Liver (tissue), 3 donors: ENCODE measurements at regions not wholly inside any gene's neighbourhood (a gene's known extent, or its start where the extent isn't known, plus 50 kb on each side); places are given as distances from the start of the nearest gene placed in this dataset.

ENCODE experiments used
- CTCF ChIP-seq: fragments of 150-350 bp; IDR thresholded peaks from 2 replicates; pipeline ENCODE4 v1.5.1; 2017; ENCODE audit warnings: improper control_type of control experiment, low read depth, low read length; ENCODE audit not compliant: missing input control
- HNF4A ChIP-seq, 2 donors: conservative IDR thresholded peaks; 2 replicates each; pipeline ENCODE4 v1.6.1; 2016; ENCODE audit warnings: antibody characterized with exemption in 2 of 2, mild to moderate bottlenecking in 2 of 2
- MAX ChIP-seq: IDR thresholded peaks from 2 replicates; pipeline ENCODE4 v1.6.1; 2016; ENCODE audit warnings: antibody characterized with exemption
- RAD21 ChIP-seq, 2 donors: IDR thresholded peaks; 2 replicates each; pipeline ENCODE4 v1.6.1; 2016; ENCODE audit warnings: antibody characterized with exemption in 2 of 2, mild to moderate bottlenecking in 2 of 2
- REST ChIP-seq: IDR thresholded peaks from 2 replicates; pipeline ENCODE4 v1.6.1; 2016; ENCODE audit warnings: antibody characterized with exemption, mild to moderate bottlenecking
- RXRA ChIP-seq, 2 donors: IDR thresholded peaks; 2 replicates each; pipeline ENCODE4 v1.6.1; 2017 to 2018; ENCODE audit warnings: antibody characterized with exemption in 2 of 2, mild to moderate bottlenecking in 1 of 2
- donor health status: healthy.
- donor health status: healthy.

- TF ChIP-seq REST: no peak
- no peak for TF ChIP-seq CTCF
- TF ChIP-seq RXRA (IDR thresholded peaks at IDR 0.05): no peak
- no peak for TF ChIP-seq RAD21 (IDR thresholded peaks at IDR 0.05)
- TF ChIP-seq MAX: no peak
- TF ChIP-seq HNF4A (conservative IDR thresholded peaks at IDR 0.05): no peak
Measured at GRCh38 chr18:65435534-65435933, 315.3 kb upstream of the CDH7 start.
